CD4-positive, alpha-beta T cell treated with Interleukin-17A for 1 hour (primary cell): ENCODE measurements at regions not wholly inside any gene's neighbourhood (a gene's known extent, or its start where the extent isn't known, plus 50 kb on each side); places are given as distances from the start of the nearest gene placed in this dataset.
"Not testable (repeated sequence)": the region's sequence is repeated elsewhere in the genome, so short reads cannot be mapped to it uniquely, and the experiment has no call there.

Experiments
- DNase-seq: peaks from one replicate; pipeline ENCODE4 v3.0.0-alpha.2; 2020

GRCh38 chr4:118410138-118410537, 57.3 kb upstream of the PRSS12 start:
- no peak for DNase-seq

GRCh38 chr4:118417325-118417724, 64.5 kb upstream of the PRSS12 start:
- no peak for DNase-seq

GRCh38 chr4:118417800-118418199, 65.0 kb upstream of the PRSS12 start:
- not testable (repeated sequence) for DNase-seq

GRCh38 chr4:118418396-118418795, 65.6 kb upstream of the PRSS12 start:
- not testable (repeated sequence) for DNase-seq

- not testable (repeated sequence) for DNase-seq
Observed at GRCh38 chr4:118419626-118420025, 66.8 kb upstream of the PRSS12 start.

- peak; percentile 3 for DNase-seq
Observed at GRCh38 chr4:118424062-118424461, 71.3 kb upstream of the PRSS12 start.

- DNase-seq, result not testable (repeated sequence)
Observed at GRCh38 chr4:118428881-118429280, 76.1 kb upstream of the PRSS12 start.

GRCh38 chr4:118432359-118432758, 79.6 kb upstream of the PRSS12 start:
- DNase-seq, result not testable (repeated sequence)

- DNase-seq, result not testable (repeated sequence)
Observed at GRCh38 chr4:118433612-118434375, 81.0 kb upstream of the PRSS12 start.

- DNase-seq, result not testable (repeated sequence)
Observed at GRCh38 chr4:118435415-118435814, 82.6 kb upstream of the PRSS12 start.

- not testable (repeated sequence) for DNase-seq
Observed at GRCh38 chr4:118442115-118442837, 89.5 kb upstream of the PRSS12 start.

GRCh38 chr4:118447397-118447796, 94.6 kb upstream of the PRSS12 start:
- DNase-seq, result not testable (repeated sequence)

- not testable (repeated sequence) for DNase-seq
Observed at GRCh38 chr4:118454857-118455256, 102.1 kb upstream of the PRSS12 start.

- DNase-seq, result not testable (repeated sequence)
Observed at GRCh38 chr4:118461435-118461834, 108.6 kb upstream of the PRSS12 start.

- DNase-seq, result not testable (repeated sequence)
Observed at GRCh38 chr4:118465831-118466230, 113.0 kb upstream of the PRSS12 start.

GRCh38 chr4:118474001-118474626, 121.3 kb upstream of the PRSS12 start:
- not testable (repeated sequence) for DNase-seq

GRCh38 chr4:118474771-118475170, 122.0 kb upstream of the PRSS12 start:
- not testable (repeated sequence) for DNase-seq

GRCh38 chr4:118475901-118476300, 123.1 kb upstream of the PRSS12 start:
- not testable (repeated sequence) for DNase-seq

GRCh38 chr4:118477826-118478225, 125.0 kb upstream of the PRSS12 start:
- not testable (repeated sequence) for DNase-seq

- not testable (repeated sequence) for DNase-seq
Observed at GRCh38 chr4:118485801-118486314, 133.1 kb upstream of the PRSS12 start.

- DNase-seq, result not testable (repeated sequence)
Observed at GRCh38 chr4:118492963-118493362, 140.2 kb upstream of the PRSS12 start.

GRCh38 chr4:118494437-118494836, 141.6 kb upstream of the PRSS12 start:
- not testable (repeated sequence) for DNase-seq

- not testable (repeated sequence) for DNase-seq
Observed at GRCh38 chr4:118502967-118503366, 150.2 kb upstream of the PRSS12 start.
